Endometrium (tissue), 2 donors: ENCODE measurements at regions not wholly inside any gene's neighbourhood (a gene's known extent, or its start where the extent isn't known, plus 50 kb on each side); places are given as distances from the start of the nearest gene placed in this dataset.

Source experiments
- FAIRE-seq: peaks from 2 replicates; lab custom pipeline; 2012; peaks lifted over from hg19 to GRCh38; lab: Jason Lieb, UNC
- donor health status: control.
- donor health status: control.

DNA sequence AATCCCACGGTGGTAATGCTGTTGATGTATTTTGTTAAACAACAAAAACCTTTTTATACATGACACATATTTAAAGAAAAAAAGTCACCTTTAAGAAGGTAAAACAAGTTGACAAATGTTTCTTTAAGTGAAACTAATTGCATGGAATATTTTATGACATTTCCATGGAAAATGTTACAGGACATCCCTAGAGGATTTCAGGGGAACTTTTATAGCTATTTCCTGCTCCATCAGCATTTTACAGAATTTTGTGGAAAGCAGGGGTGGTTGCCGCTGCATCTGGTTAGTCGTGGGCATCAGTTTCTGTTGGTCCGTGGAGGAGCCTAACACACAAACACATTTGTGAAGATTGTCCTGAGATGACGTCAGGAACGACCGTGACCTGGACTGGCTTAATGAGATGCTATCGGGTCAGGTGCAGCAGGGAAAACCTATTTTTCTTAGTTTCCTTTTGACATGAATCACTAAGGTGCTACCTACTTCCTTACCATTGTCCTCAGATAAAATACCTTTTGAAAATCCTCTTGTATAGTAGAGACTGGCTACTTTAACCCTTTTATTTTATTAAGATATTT, 305.1 kb downstream of the MAP2K6 start:
- no peak for FAIRE-seq

DNA sequence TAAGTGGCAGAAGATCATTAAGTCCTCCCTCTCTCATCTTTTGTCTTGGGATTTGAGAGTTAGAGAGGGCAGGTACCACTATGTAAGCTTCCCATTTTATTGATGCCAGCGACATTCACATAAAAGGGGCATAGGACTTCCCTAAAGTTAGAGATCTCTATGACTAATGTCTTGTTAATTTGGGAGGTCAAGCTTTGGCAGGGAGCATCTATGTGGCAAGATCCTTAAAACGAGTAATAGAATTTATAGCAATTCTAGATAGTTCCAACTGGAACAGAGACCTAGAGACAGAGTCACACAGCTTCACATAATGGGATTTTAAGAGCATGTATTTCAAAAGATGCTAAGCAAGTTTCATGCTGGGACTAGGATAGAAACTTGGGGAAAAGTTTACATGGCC, 308.0 kb downstream of the MAP2K6 start:
- no peak for FAIRE-seq

DNA sequence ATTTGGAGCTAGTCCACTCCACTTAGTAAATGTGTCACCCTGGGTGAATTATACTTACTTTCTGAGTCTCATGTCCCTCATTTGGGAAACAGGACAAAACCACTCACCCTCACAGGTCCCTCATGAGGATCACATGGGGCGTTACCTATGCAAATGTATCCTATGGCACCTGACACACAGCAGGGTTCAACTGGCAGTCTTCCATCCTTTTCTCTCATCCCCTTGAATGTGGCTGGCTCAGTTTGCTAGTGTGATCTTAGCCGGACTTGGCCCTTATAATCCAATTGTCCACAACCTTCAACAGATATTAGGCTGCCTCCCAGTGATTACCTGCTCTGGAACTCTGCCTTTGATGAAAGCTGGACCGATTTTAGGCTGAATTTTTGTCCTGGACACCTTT, 308.8 kb downstream of the MAP2K6 start:
- FAIRE-seq, result no peak

DNA sequence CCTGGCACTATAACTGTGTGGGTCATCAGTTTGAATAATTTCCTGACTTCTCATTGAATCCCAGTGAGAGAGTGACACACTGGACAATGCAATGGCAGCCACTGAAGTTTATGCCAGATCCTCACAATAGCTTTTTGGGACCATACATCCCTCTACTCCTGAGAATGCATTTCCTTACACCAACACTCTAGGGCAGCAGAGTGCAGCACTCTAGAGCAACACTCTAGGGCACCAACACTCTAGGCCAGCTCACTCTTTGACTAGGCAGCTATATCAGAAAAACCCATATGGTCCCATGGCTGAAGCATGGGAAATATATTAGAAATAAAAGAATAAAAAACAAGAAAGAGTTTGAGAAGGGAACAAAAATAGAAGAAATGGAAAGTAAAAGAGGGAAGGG, 309.2 kb downstream of the MAP2K6 start:
- FAIRE-seq, result no peak

DNA sequence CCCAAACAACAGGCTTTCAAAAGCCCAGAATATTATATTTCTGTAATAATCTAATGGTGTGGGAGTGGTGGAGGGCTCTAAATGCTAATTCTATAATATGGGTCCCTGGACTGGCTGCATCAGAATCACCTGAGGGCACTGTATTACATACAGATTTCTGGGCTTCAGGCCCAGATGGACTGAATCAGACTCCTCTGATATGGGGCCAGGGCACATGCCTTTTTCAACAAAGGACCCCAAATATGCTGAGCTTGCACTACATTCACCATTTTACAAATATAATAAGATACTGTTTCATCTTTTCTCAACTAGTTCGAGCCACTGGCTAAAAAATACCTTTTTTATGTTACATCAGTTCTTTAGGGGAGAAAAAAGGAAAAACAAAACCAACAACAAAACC, 309.7 kb downstream of the MAP2K6 start:
- FAIRE-seq, result no peak

DNA sequence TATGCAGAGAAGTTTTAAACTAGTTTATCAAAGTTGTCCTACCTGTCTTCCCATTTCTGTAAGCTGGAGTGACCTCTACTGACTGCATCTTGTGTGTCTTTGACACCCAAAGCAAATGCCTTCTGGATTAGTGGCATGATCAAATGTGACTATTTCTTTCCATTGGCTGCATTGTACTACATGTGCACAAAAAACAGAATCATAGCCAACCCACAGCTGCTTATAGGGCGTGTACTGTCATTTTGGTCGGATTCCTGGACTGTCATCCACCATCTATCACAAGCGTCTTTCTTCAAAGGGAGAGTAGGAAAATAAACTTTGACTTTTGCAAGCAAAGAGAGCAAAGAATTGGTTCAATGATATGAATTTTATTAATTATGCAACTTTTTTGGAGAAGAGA, 310.6 kb downstream of the MAP2K6 start:
- no peak for FAIRE-seq

DNA sequence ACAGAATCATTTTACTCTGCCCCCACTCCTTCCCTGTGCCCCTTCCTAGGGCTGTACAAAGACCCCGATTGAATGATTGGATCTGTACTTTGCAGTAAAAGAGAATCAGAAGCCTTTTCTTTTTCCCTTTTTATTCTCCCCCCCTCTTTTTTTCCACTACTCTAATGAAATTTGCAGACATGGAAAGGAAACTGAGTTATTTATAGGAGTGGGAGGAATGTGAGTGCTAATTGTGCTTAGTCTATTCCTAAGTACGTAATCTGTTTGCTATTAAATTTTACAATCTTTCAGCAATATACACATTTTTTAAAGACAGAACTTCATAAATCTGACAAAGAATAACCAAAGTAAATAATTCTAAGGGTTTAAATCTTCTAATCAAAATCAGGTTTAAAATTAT, 314.3 kb downstream of the MAP2K6 start:
- FAIRE-seq, result peak; percentile 96

DNA sequence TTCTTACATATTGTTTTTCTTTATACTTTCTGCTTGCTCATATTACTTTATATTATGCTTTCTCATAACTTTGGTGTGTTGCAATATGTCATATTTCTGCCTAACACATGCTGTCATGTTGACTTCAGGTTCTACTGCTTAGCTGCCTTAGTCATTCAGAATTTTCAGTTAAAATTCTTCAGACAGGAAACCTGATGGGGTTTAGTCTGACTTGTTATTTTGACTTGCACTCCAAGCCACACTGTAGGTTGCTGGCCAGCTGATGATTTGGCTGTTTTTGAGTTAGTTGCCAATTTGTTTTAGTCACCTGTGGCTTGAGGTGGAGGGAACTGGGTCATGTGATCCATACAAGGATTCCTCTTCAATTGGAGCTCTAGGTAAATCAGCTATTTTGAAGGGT, 315.4 kb downstream of the MAP2K6 start:
- no peak for FAIRE-seq

DNA sequence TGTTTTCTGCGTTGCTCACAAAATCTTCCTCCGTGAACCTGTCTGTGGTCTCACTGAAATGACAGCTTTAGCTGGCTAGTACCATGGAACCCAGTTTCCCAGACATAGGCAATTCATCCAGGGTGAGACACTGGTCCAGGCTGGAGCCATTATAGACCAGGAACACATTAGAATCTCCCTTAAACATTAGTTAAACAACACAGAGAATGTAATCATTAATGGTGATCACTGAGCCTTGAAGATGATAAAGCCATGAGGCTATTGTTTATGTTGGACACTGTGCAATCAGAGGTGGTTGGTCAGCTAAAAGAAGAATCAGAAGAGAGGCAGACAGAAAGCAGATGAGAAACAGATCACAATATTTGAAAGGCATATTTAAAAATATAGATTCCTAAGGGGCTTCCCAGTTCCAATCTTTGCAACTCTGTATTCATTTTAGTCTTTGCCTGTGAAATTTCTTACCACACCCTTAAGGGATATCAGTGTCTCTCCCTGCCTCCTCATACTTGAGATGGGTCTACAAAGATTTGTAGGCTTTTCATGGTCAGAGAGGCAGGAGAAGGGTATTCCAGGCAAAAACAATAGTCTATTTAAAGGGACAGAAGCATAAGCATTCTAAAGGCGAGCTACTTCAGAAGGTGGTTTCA, 317.9 kb downstream of the MAP2K6 start:
- FAIRE-seq, result no peak

DNA sequence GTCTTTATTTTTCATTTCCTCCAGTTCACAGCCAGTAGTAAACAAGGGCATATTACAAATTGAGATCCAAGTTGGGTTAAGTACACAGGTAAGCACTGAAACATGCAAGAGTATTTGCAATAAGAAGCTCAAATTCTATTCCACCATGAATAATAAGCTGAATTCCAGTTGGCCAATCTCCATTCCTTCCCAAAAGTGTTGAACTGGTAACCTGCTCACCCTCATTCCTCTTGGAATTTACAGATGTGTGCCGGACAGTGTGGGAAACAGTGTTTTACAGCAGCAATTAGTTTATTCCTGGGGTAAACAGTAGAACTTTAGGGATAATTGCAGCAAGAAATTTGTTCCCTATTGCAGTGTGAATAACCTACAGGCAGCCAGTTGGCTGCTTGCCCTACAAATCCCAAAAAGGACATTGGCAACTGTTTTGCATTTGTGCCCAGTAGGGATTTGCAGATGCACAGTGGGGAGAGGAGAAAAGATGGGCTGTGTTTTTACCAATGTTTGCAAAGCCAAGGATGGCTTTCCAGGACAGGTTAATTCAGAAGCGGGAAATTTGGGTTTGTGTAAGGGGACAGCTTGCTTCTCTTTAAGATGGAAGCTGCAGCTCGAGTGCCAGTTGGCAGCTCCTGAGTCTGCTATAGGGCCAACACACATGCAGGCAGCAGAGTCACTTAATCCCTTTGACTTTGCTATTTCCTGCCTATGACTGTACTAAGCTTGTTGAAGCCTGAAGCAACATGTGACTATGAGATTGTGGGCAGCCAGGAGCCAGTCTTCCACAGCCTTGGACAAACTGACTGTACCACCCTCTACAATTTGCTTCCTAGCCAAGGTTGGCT, 318.9 kb downstream of the MAP2K6 start:
- FAIRE-seq, result no peak

DNA sequence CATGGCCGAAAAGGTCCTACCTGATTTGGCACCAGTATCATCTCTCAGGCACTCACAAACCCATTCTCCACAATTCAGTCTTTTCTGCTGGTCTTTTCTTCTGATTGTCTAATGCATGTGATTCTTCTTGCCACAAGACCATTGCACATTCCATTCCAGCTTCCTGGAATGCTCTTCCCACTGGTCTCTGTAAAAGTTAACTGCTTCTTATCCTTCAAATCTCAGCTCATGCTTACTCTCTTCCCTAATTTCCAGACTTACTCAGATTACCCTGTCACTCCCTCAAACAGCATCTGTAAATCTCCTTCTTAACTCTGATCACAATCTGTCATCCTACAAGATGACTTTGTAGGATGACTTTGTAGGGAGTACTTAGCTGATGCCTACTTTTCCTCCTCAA, 320.2 kb downstream of the MAP2K6 start:
- no peak for FAIRE-seq

DNA sequence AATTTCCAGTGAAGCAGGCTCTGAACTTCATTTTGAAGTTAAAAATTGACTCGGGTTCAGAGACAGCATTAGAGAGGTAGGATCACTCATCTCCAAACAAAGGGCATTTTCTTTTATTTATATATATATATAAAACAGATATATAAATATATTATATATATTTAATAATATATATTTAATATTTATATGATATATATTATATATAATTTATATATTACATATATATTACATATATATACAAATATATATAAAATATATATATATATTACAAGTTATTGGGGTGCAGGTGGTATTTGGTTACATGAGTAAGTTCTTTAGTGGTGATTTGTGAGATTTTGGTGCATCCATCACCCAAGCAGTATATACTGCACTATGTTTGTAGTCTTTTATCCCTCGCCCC, 320.8 kb downstream of the MAP2K6 start:
- no peak for FAIRE-seq

DNA sequence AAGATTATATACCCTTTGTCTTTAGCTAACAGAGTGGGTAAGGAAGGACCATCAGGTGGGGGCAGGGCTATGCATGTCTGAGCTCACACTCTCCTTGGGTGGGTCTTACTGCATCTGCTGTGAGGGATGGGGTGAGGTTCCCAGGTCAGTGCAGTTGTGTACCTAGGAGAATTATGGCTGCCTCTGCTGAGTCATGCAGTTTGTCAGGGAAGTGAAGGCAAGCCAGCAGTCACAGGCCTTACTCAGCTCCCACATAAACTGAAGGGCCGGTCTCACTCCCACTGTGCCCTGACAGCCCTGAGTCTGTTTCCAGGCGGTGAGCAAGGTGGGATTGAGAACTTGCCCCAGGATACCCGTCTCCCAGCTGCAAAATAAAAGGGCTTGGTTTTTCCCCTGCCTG, 328.6 kb downstream of the MAP2K6 start:
- no peak for FAIRE-seq

DNA sequence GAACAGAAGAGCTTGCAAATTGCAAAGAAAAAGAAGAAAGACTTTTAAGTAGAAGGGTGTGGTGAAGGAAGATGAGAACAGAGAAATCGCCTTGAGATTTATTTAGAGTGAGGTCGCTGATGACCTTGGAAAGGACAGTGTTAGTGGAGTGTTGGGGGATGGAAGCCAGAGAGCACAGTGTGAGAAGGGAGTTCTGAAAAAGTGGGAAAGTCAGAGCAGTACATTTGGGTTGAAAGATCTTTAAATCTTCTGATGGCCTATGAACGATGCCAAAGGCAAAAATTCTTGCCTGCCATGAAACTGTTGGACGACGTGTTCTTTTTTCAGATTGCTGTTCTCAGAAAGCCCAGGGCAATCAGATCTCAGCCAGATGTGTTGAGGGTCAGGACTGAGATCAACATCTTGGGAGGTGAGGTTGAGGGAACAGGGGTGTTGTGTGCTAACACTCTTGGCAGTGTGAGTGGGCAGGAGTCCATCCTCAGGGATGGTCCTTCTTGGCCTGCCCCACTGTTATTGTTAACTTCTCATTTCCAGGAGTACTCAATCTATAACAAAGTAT, 330.1 kb downstream of the MAP2K6 start:
- no peak for FAIRE-seq

DNA sequence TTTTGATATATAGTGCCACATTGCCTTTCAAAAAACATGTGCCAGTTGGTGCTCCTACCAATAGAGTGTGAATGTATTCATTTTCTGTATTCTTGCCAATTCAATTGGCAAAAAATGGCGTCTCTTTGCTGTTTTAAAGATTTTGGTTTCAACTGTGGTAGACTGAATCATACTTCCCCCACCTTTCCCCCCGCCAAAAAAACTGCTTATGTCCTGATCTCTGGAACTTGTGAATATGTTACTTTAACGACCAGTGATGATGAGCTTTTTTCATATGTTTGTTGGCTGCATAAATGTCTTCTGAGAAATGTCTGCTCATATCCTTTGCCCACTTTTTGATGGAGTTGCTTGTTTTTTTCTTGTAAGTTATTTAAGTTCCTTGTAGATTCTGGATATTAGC, 325.1 kb upstream of the KCNJ16 start:
- no peak for FAIRE-seq

DNA sequence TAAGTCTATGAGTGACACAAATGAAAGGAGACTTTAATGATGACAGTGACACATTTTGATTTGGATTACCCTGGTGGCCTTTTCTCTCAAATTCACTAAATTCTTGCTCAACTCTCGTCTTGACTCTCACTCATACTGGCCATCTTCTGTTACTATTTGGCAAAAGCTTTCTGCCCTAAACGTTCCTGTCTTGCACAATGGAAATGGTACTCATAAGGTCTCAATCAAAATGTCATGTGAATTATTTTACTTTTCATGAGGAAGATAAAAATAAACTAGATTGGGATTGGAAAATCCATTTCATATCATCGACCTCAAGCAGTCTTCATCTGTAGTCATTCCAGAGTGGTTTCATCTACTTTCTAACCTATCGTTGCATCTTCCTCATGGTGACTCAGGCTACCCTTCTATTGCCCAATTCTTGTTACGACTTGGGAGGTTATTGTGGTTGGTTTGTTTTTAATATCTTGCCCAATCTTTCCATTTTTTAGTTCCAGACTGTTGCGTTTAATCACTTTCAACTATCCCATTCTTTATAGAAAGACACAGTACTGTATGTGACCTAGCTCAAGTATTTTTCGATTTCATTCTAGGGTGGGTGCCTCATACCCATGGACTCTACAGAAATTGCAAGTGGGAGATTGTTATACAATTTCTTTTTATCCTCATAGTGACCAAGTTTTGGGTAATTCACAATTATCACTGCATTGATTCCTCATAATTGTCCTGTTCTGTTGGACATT, 317.2 kb upstream of the KCNJ16 start:
- FAIRE-seq, result no peak

DNA sequence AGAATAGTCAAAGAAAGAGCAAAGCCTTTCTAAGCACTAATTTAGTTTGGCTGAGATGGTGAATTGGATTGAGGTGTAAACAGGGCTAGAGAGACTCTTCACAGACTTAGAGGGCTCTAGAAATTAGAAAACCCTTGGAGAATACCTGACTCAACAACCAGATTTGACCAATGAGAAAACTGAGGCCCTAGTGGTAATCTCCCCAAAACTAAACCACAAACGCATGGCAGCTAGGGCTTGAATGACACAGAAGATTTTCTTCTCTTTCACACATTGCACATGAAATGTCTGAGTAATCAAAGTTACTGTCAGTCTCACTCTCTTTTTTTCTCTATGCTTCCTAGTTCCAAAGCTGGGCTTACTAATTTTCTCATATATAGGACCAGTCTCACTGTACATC, 314.5 kb upstream of the KCNJ16 start:
- FAIRE-seq, result no peak

DNA sequence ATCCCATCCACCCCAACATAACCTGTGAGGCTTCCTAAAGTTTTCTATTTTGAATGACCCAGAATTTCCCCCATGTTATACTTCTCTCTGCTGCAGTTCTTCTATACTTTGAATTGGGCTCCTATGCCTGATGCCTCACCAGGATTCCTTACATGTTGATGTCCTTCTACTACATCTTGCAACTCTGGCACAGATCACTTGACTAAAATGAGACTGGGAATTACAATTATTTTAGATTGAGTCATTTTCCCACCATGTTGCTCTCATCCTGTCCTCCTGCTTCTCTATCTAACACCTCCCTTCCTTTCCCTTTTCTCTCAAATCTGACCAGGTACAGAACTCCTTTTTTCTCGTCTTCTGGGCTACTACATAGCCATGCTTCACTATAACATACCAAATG, 314.0 kb upstream of the KCNJ16 start:
- no peak for FAIRE-seq

DNA sequence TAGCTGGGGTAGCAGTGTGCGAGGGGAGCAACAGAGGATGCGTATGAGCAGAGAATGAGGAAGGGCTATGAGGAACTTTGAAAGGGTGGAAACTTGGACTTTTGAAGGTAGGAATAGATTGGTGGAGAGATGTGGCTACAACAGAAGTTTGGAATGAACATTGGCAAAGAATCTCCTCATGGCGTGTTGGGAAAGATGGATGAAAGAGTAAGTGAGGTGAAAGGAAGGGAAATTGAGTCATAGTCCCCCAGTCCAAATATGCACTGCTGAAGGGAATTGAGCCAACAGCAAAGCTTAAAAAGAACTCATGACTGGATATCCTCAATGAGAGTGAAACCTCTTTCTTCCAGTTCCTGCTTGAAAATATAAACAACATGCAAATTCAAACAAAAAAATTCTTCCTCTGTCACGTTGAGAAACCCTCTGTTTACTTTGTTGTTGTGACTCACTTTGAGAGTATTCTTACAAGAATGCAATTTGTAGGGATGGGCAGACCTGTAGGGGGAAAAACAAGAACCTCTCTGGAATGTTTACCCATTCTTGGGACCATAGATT, 313.2 kb upstream of the KCNJ16 start:
- FAIRE-seq, result peak; percentile 80

DNA sequence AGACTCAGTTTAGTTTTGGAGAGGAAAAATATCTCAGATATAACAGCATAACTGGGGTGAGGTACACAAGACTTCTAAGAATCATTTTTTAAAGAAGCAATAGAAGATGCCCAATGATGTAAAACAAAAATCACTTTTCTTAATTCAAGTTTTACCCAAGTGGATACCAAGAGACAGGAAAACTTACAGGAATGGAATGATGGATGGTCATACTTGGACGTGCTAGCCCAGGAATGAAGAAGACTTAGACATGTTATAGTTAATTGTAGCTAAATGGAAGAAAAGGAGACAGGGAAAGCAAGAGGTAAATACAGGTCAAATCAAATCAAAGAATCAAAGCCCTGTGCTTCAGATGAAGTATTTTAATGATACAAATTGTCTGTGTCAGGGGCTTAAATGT, 312.7 kb upstream of the KCNJ16 start:
- no peak for FAIRE-seq

DNA sequence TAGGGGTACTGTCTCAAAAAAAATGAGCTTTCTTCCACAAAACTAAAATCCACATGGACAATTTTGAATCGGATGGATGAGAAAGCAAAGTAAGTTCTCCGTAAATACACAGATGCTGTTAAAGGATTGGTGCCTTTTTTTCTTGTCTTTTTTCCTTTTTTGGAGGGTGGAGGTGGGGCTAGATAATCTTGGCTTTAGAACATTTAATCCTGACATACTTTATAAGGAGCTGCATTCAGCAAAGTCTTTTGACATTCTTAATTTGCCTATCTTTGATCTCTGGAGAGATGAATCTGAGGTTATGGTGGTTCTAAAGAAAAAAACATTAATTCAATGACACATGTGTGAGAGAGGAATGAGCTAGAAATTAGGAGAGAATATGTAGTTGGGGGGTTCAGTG, 312.3 kb upstream of the KCNJ16 start:
- no peak for FAIRE-seq

DNA sequence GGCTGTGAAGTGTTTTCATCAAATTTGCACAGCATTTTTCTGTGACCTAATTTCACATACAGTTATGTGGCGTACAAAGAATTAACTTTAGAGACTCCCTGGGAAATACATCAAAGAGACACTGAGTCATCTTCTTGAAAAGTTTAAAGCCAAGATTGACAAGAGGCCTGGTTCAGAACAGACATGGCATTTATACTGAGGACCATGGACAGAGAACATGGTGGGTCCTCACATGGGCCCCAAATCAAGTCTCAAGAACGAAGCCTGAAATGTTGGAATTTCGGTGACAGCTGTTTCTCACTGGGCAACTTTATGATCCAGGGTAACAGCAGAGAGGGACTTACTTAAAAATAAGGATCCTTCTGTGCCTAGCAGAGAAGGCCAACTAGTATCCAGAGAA, 311.5 kb upstream of the KCNJ16 start:
- FAIRE-seq, result no peak
